B cell (primary cell): ENCODE measurements at regions not wholly inside any gene's neighbourhood (a gene's known extent, or its start where the extent isn't known, plus 50 kb on each side); places are given as distances from the start of the nearest gene placed in this dataset.

ENCODE experiments used
- ATAC-seq: fragments of 200-7000 bp; cut with Tn5 transposase; one replicate; pipeline ENCODE4 v1.10.0; 2021; ENCODE audit warnings: low read depth, mild to moderate bottlenecking, moderate number of reproducible peaks, moderate library complexity
- CTCF ChIA-PET: fragments of 350-600 bp; sonication (Branson Sonifier 250); formaldehyde crosslinking; loops from one replicate; lab custom pipeline; 2021; ENCODE audit warnings: antibody characterized with exemption, inconsistent platforms; lab: Charles Lee
- POLR2A ChIA-PET: fragments of 350-600 bp; sonication (Branson Sonifier 250); formaldehyde crosslinking; loops from one replicate; lab custom pipeline; 2021; ENCODE audit warnings: antibody characterized with exemption; lab: Charles Lee
- DNase-seq: peaks from one replicate; pipeline ENCODE4 v3.0.0; 2013
- H2AFZ ChIP-seq: 2 replicates; pipeline ENCODE4 v1.6.1; 2012; ENCODE audit warnings: mild to moderate bottlenecking, low read depth, low read length; ENCODE audit not compliant: insufficient read depth, poor library complexity, severe bottlenecking
- H3K27ac ChIP-seq, 2 donors: 1 replicate in 1 of 2; 2 replicates in 1 of 2; pipeline ENCODE4 v1.5.1; 2012 to 2013; ENCODE audit warnings: low read length in 2 of 2, mild to moderate bottlenecking in 2 of 2, moderate library complexity in 1 of 2
- H3K27me3 ChIP-seq, 4 experiments: fragments of 200-600 bp in 1 of 4; sonication (generic) in 1 of 4; replicated peaks in 1 of 4; 1 replicate in 2 of 4; 2 replicates in 2 of 4; pipeline versions ENCODE4 v1.6.1 to v1.7.0; 2013 to 2016; ENCODE audit warnings: low read length in 3 of 4, mild to moderate bottlenecking in 2 of 4, mixed read lengths in 1 of 4, moderate library complexity in 1 of 4; ENCODE audit not compliant: insufficient read depth in 4 of 4, control insufficient read depth in 3 of 4; ENCODE audit errors: control extremely low read depth in 1 of 4
- H3K36me3 ChIP-seq, 2 experiments: replicated peaks in 1 of 2; 1 replicate in 1 of 2; 2 replicates in 1 of 2; pipeline versions ENCODE4 v1.6.1 to v1.7.1; 2013; ENCODE audit warnings: low read length in 1 of 2; ENCODE audit not compliant: insufficient read depth in 2 of 2, control insufficient read depth in 1 of 2; ENCODE audit errors: control extremely low read depth in 1 of 2, extremely low read depth in 1 of 2
- H3K4me1 ChIP-seq, 2 donors: fragments of 200-600 bp in 1 of 2; sonication (generic) in 1 of 2; 1 replicate in 1 of 2; 2 replicates in 1 of 2; pipeline versions ENCODE4 v1.5.1 to v1.6.1; 2013 to 2017; ENCODE audit warnings: low read length in 2 of 2; ENCODE audit not compliant: control insufficient read depth in 2 of 2, insufficient read depth in 2 of 2
- H3K4me2 ChIP-seq: replicated peaks from 2 replicates; pipeline ENCODE3; 2012; ENCODE audit warnings: mild to moderate bottlenecking, low read depth, low read length; ENCODE audit not compliant: poor library complexity, severe bottlenecking
- H3K4me3 ChIP-seq, 5 experiments: fragments of 200-600 bp in 1 of 5; sonication (generic) in 1 of 5; 1 replicate in 3 of 5; 2 replicates in 2 of 5; pipeline versions ENCODE4 v1.5.1 to v1.7.0; 2011 to 2016; ENCODE audit warnings: low read length in 4 of 5, mild to moderate bottlenecking in 4 of 5, low read depth in 2 of 5, control low read depth in 1 of 5, moderate library complexity in 1 of 5; ENCODE audit not compliant: insufficient read depth in 1 of 5; ENCODE audit errors: control extremely low read depth in 1 of 5, extremely low read depth in 1 of 5
- H3K79me2 ChIP-seq: fragments of 200-600 bp; sonication (generic); one replicate; pipeline ENCODE4 v1.6.0; 2016; ENCODE audit warnings: low read length; ENCODE audit not compliant: control insufficient read depth, insufficient read depth
- H3K9ac ChIP-seq: fragments of 200-600 bp; sonication (generic); 2 replicates; pipeline ENCODE4 v1.6.1; 2017; ENCODE audit warnings: mild to moderate bottlenecking, low read length, moderate library complexity
- H3K9me3 ChIP-seq, 3 donors: one replicate each; pipeline versions ENCODE4 v1.6.1 to v1.7.1; 2013; ENCODE audit warnings: low read length in 2 of 3; ENCODE audit not compliant: control insufficient read depth in 2 of 3, insufficient read depth in 1 of 3; ENCODE audit errors: control extremely low read depth in 1 of 3
- H4K20me1 ChIP-seq: 2 replicates; pipeline ENCODE4 v1.6.0; 2012; ENCODE audit warnings: mild to moderate bottlenecking, low read length; ENCODE audit not compliant: insufficient read depth, control insufficient read depth, poor library complexity, severe bottlenecking
- H3K27ac Mint-ChIP-seq: one replicate; pipeline ENCODE4 v1.8.0; 2021; ENCODE audit warnings: mixed read lengths
- H3K27me3 Mint-ChIP-seq: one replicate; pipeline ENCODE4 v1.8.0; 2021; ENCODE audit warnings: mixed read lengths
- H3K4me1 Mint-ChIP-seq: one replicate; pipeline ENCODE4 v1.8.0; 2021; ENCODE audit warnings: mixed read lengths
- H3K4me3 Mint-ChIP-seq: one replicate; pipeline ENCODE4 v1.8.0; 2021; ENCODE audit warnings: mixed read lengths
- H3K9me3 Mint-ChIP-seq: one replicate; pipeline ENCODE4 v1.8.0; 2022; ENCODE audit warnings: mixed read lengths; ENCODE audit not compliant: insufficient read depth
- CTCF ChIP-seq: fragments of 200-600 bp; IDR thresholded peaks from one replicate; pipeline ENCODE4 v1.8.0; 2022; ENCODE audit warnings: antibody characterized with exemption, mild to moderate bottlenecking
- EZH2 ChIP-seq: IDR thresholded peaks from 2 replicates; pipeline ENCODE4 v1.6.1; 2012; ENCODE audit warnings: borderline replicate concordance, low read depth, mild to moderate bottlenecking, moderate library complexity, low read length; ENCODE audit not compliant: insufficient read depth, poor library complexity, severe bottlenecking
- WGBS: methylation state at CpG from one replicate; pipeline ENCODE4 v1.1.5; 2013; ENCODE audit warnings: missing lambda C conversion rate; ENCODE audit not compliant: insufficient coverage; 5-methylcytosine and 5-hydroxymethylcytosine counted together
- intact Hi-C: fragments of 100-400 bp; cut with micrococcal nuclease; formaldehyde crosslinking; loops from one replicate; pipeline ENCODE4 v1.10.0; 2022

GRCh38 chr2:104704496-104705245 is 149.2 kb upstream of the POU3F3 start:
- H3K4me3 ChIP-seq = no peak overlapping the region
- no peak overlapping the region for H3K9ac ChIP-seq
- no peak overlapping the region for H3K4me2 ChIP-seq
- DNase-seq (no peak), ATAC-seq (no peak)
- H3K79me2 ChIP-seq = no peaks in the 10 kb centered on the region
- Mint-ChIP-seq H3K4me3 (no peak overlapping the region), H3K27me3 (no peaks in the 10 kb centered on the region), H3K9me3 (no peaks in the 10 kb centered on the region), H3K27ac (no peak overlapping the region), H3K4me1 (no peaks in the 10 kb centered on the region)
- intact Hi-C loops = no loop called here
- H3K27me3 ChIP-seq = no peaks in the 10 kb centered on the region
- H3K27ac ChIP-seq = no peak overlapping the region
- H2AFZ ChIP-seq = no peak overlapping the region
- H3K4me1 ChIP-seq = no peaks in the 10 kb centered on the region
- POLR2A ChIA-PET = no interaction called here
- no peaks in the 10 kb centered on the region for H3K36me3 ChIP-seq
- no peaks in the 10 kb centered on the region for H3K9me3 ChIP-seq
- TF ChIP-seq EZH2 = no peak
- no peak for TF ChIP-seq CTCF
- WGBS = 94% methylated on average over 16 of the region's 16 CpGs
- no peaks in the 10 kb centered on the region for H4K20me1 ChIP-seq
- CTCF ChIA-PET = no interaction called here

GRCh38 chr2:104707056-104707455 is 146.9 kb upstream of the POU3F3 start:
- H3K4me1 Mint-ChIP-seq = no peaks in the 10 kb centered on the region
- CTCF ChIA-PET = no interaction called here
- no peaks in the 10 kb centered on the region for H4K20me1 ChIP-seq

More at GRCh38 chr2:104707056-104707455, 146.9 kb upstream of the POU3F3 start:
- no peak for DNase-seq
- intact Hi-C loops = no loop called here
- Mint-ChIP-seq H3K27me3 (no peaks in the 10 kb centered on the region), H3K9me3 (no peaks in the 10 kb centered on the region), H3K4me3 (no peak overlapping the region), H3K27ac (no peak overlapping the region)
- H2AFZ ChIP-seq = no peak overlapping the region
- POLR2A ChIA-PET = no interaction called here
- H3K9me3 ChIP-seq = no peaks in the 10 kb centered on the region
- no peaks in the 10 kb centered on the region for H3K27me3 ChIP-seq
- H3K4me1 ChIP-seq = no peaks in the 10 kb centered on the region
- WGBS = 82% methylated on average over 2 of the region's 5 CpGs
- H3K9ac ChIP-seq = no peak overlapping the region
- no peak overlapping the region for H3K4me3 ChIP-seq
- no peak overlapping the region for H3K4me2 ChIP-seq
- no peak overlapping the region for H3K27ac ChIP-seq
- ATAC-seq = no peak
- H3K79me2 ChIP-seq = no peaks in the 10 kb centered on the region
- TF ChIP-seq CTCF (no peak), EZH2 (no peak)
- H3K36me3 ChIP-seq = no peaks in the 10 kb centered on the region
